ENCODE measurements at regions not wholly inside any gene's neighbourhood (a gene's known extent, or its start where the extent isn't known, plus 50 kb on each side); places are given as distances from the start of the nearest gene placed in this dataset.
A peak's percentile ranks its signal among the peaks of the same experiment; 100 is the strongest.

DNA sequence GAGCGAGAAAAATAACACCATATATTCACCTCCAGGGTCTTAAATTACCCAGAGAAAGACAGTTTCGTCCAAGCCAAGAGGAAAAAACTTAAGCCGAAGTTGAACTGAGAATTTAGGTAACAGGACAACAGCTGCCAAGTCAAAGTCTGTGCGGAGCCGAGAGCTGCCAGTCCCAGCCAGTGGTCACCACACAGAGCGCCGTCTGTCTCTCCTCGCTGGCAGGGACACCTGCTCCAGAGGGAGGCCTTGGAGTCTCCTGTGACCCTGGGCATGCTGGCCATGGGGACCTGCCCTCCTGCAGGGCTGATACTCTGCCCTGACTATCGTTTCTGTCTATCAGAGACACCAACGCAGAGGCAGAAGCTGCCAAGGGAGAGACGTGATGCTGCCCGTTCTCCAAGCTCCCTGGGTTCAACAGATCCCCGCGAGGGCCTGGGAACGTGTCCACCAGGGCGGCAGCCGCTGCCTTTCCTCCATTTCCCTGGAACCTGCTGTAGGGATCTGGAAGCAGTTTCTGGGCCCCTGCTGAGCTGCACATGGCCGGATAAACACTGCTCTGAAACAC lies 341.3 kb downstream of the SMOC2 start:
- no peak overlapping the region for H3K27ac Mint-ChIP-seq (ENCODE audit: low read depth)
- peaks cover 56% of the 10 kb centered on the region for H3K27me3 Mint-ChIP-seq
- H3K36me3 Mint-ChIP-seq (ENCODE audit: insufficient read depth) = no peaks in the 10 kb centered on the region
- no peak overlapping the region for H3K4me3 Mint-ChIP-seq
- no peaks in the 10 kb centered on the region for H3K4me1 Mint-ChIP-seq
- peaks cover 5% of the 10 kb centered on the region for H3K9me3 Mint-ChIP-seq
- no peak for ATAC-seq (replicated peaks; ENCODE audit: extremely low read depth, poor library complexity, severe bottlenecking)
- no peak for DNase-seq (ENCODE audit: low spot score in 2 of 2)

DNA sequence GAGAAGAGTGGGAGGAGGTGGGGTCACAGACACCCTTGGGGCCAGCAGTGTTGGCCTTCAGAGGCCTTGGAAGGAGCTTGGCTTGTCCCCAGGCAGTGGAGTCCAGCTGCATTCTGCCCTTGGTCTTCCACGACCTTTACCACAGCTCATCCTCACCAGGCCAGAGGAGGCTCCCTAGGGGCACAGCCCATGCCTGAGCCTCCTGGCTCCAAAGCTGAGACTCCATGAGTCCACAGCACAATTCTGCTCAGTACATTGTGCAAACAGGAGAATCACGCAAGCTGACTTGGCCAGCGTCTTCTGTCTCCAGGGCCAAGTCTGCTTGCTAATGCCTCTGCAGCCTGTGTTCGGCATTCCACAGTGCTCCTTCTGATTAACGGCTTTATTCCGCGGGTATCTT lies 337.2 kb downstream of the SMOC2 start:
- Mint-ChIP-seq H3K4me1 (no peaks in the 10 kb centered on the region), H3K36me3 (ENCODE audit: insufficient read depth) (no peaks in the 10 kb centered on the region), H3K27me3 (peaks cover 38% of the 10 kb centered on the region), H3K4me3 (no peak overlapping the region), H3K9me3 (peaks cover 18% of the 10 kb centered on the region), H3K27ac (ENCODE audit: low read depth) (no peak overlapping the region)
- no peak for DNase-seq (ENCODE audit: low spot score in 2 of 2)
- ATAC-seq (replicated peaks; ENCODE audit: extremely low read depth, poor library complexity, severe bottlenecking) = no peak

DNA sequence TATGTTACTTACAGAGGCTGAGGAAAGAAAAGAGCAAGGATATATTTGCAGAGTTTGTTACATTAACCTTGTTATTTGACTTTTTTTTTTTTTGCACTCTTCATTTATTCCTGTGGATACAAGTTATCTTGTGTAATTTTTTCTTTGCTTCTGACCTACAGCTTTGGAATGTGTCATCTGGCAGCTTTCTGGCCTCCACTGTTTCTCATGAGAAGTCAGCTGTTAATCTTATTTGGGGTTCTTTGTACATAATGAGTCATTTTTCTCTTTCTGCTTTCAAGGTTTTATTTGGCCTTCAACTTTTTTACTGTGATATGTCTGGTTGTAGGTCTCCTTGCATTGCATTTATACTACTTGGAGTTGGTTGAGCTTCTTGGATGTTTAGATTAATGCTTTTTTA lies 333.4 kb downstream of the SMOC2 start:
- ATAC-seq (replicated peaks; ENCODE audit: extremely low read depth, poor library complexity, severe bottlenecking) (no peak), DNase-seq (ENCODE audit: low spot score in 2 of 2) (no peak)
- H3K4me1 Mint-ChIP-seq = no peaks in the 10 kb centered on the region
- no peaks in the 10 kb centered on the region for H3K36me3 Mint-ChIP-seq (ENCODE audit: insufficient read depth)
- peaks cover 21% of the 10 kb centered on the region for H3K9me3 Mint-ChIP-seq
- no peak overlapping the region for H3K27ac Mint-ChIP-seq (ENCODE audit: low read depth)
- H3K4me3 Mint-ChIP-seq = no peak overlapping the region
- peaks cover 31% of the 10 kb centered on the region for H3K27me3 Mint-ChIP-seq

DNA sequence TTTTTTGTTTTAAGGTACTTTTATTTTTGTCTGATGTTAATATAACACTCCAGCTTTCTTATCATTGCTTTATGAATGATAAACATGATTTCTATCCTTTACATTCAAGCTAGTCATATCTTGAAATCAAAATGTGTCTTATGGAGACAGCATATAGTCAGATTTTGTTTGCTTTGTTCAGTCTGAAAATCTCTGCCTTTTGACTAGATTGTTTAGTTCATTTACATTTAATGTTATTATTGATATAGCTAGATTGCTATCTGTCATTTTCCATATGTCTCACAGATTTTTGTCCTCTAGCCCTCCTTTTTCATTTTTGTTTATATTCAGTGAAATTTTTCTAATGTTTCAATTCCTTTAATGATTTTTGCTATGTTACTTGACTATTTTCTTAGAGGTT lies 332.8 kb downstream of the SMOC2 start:
- Mint-ChIP-seq H3K4me3 (no peak overlapping the region), H3K9me3 (peaks cover 23% of the 10 kb centered on the region), H3K4me1 (no peaks in the 10 kb centered on the region), H3K27ac (ENCODE audit: low read depth) (no peak overlapping the region), H3K36me3 (ENCODE audit: insufficient read depth) (no peaks in the 10 kb centered on the region), H3K27me3 (peaks cover 25% of the 10 kb centered on the region)
- no peak for DNase-seq (ENCODE audit: low spot score in 2 of 2)
- no peak for ATAC-seq (replicated peaks; ENCODE audit: extremely low read depth, poor library complexity, severe bottlenecking)

GRCh38 chr6:168765752-168766151 lies 324.8 kb downstream of the SMOC2 start:
- Mint-ChIP-seq H3K4me3 (no peak overlapping the region), H3K4me1 (no peaks in the 10 kb centered on the region), H3K9me3 (peaks cover 11% of the 10 kb centered on the region), H3K27ac (ENCODE audit: low read depth) (no peak overlapping the region), H3K36me3 (ENCODE audit: insufficient read depth) (no peaks in the 10 kb centered on the region), H3K27me3 (peaks cover 9% of the 10 kb centered on the region)
- no peak for DNase-seq (ENCODE audit: low spot score in 2 of 2)
- no peak for ATAC-seq (replicated peaks; ENCODE audit: extremely low read depth, poor library complexity, severe bottlenecking)

DNA sequence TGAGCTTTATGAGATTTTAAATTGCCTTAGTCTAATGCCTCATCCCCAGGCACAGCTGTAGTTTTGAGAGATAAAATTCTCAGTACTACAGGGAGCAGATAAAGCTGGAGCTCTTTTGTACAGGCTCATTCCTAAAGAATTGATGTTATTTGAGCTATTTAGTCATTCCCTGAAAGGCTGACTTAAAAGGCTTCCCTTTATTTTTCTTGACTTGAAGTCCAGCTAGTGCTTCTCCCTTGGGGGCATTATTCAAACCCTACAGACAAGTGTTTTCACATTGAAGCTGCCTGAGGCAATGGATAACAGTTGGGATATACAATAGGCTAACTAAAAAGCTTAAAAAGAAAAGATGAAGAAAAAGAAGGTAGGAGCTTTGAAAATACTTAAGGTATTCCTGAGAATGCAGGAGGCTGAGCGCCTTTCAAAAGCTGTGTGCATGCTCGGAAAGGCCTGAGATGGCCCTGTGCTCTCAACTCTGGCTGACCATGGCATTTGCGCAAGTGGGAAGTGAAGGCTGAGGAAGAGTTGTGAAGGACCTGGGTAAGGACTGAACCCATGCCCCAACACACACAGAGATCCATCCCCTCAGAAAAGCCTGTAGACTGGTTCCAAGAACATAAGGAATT lies 315.1 kb downstream of the SMOC2 start:
- Mint-ChIP-seq H3K4me1 (no peaks in the 10 kb centered on the region), H3K9me3 (no peaks in the 10 kb centered on the region), H3K4me3 (no peak overlapping the region), H3K27ac (ENCODE audit: low read depth) (no peak overlapping the region), H3K27me3 (peaks cover 60% of the 10 kb centered on the region), H3K36me3 (ENCODE audit: insufficient read depth) (peaks cover 2% of the 10 kb centered on the region)
- DNase-seq (ENCODE audit: low spot score in 2 of 2) = no peak
- ATAC-seq (replicated peaks; ENCODE audit: extremely low read depth, poor library complexity, severe bottlenecking) = no peak

GRCh38 chr6:168746643-168747042 lies 305.7 kb downstream of the SMOC2 start:
- no peaks in the 10 kb centered on the region for H3K36me3 Mint-ChIP-seq (ENCODE audit: insufficient read depth)
- H3K4me1 Mint-ChIP-seq = no peaks in the 10 kb centered on the region
- no peak overlapping the region for H3K27ac Mint-ChIP-seq (ENCODE audit: low read depth)
- no peak for ATAC-seq (replicated peaks; ENCODE audit: extremely low read depth, poor library complexity, severe bottlenecking)
- peaks cover 18% of the 10 kb centered on the region for H3K27me3 Mint-ChIP-seq
- H3K4me3 Mint-ChIP-seq = no peak overlapping the region
- peaks cover 6% of the 10 kb centered on the region for H3K9me3 Mint-ChIP-seq
- no peak for DNase-seq (ENCODE audit: low spot score in 2 of 2)

GRCh38 chr6:168746013-168746412 lies 305.0 kb downstream of the SMOC2 start:
- Mint-ChIP-seq H3K9me3 (peaks cover 6% of the 10 kb centered on the region), H3K4me1 (no peaks in the 10 kb centered on the region), H3K27ac (ENCODE audit: low read depth) (peak overlapping the region; percentile 23), H3K4me3 (no peak overlapping the region), H3K36me3 (ENCODE audit: insufficient read depth) (no peaks in the 10 kb centered on the region), H3K27me3 (peaks cover 16% of the 10 kb centered on the region)
- DNase-seq (ENCODE audit: low spot score in 2 of 2) = no peak
- ATAC-seq (replicated peaks; ENCODE audit: extremely low read depth, poor library complexity, severe bottlenecking) = no peak

GRCh38 chr6:168744861-168745260 lies 303.9 kb downstream of the SMOC2 start:
- Mint-ChIP-seq H3K4me3 (no peak overlapping the region), H3K9me3 (peaks cover 6% of the 10 kb centered on the region), H3K27me3 (peaks cover 13% of the 10 kb centered on the region), H3K4me1 (no peaks in the 10 kb centered on the region), H3K27ac (ENCODE audit: low read depth) (no peak overlapping the region), H3K36me3 (ENCODE audit: insufficient read depth) (peaks cover 1% of the 10 kb centered on the region)
- ATAC-seq (replicated peaks; ENCODE audit: extremely low read depth, poor library complexity, severe bottlenecking) (no peak), DNase-seq (ENCODE audit: low spot score in 2 of 2) (no peak)

GRCh38 chr6:168741942-168742782 lies 301.2 kb downstream of the SMOC2 start:
- ATAC-seq (replicated peaks; ENCODE audit: extremely low read depth, poor library complexity, severe bottlenecking) (no peak), DNase-seq (ENCODE audit: low spot score in 2 of 2) (no peak)
- H3K36me3 Mint-ChIP-seq (ENCODE audit: insufficient read depth) = peaks cover 1% of the 10 kb centered on the region
- no peak overlapping the region for H3K27ac Mint-ChIP-seq (ENCODE audit: low read depth)
- peaks cover 13% of the 10 kb centered on the region for H3K27me3 Mint-ChIP-seq
- peaks cover 6% of the 10 kb centered on the region for H3K9me3 Mint-ChIP-seq
- no peaks in the 10 kb centered on the region for H3K4me1 Mint-ChIP-seq
- no peak overlapping the region for H3K4me3 Mint-ChIP-seq

DNA sequence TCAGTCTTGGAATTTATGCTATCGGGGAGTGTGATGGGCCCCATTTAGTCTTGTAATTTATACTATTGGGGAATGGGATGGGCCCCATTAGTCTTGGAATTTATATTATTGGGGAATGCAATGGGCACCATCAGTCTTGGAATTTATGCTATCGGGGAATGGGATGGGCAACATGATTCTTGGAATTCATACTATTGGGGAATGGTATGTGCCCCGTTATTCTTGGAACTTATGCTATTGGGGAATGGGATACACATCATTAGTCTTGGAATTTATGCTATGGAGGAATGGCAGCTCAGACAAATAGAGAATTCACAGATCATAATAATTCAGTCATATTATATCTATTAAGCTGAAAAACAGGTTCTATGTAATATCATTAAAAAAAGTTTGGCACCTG lies 300.3 kb downstream of the SMOC2 start:
- peaks cover 6% of the 10 kb centered on the region for H3K9me3 Mint-ChIP-seq
- ATAC-seq (replicated peaks; ENCODE audit: extremely low read depth, poor library complexity, severe bottlenecking) (no peak), DNase-seq (ENCODE audit: low spot score in 2 of 2) (no peak)
- peaks cover 18% of the 10 kb centered on the region for H3K27me3 Mint-ChIP-seq
- peaks cover 1% of the 10 kb centered on the region for H3K36me3 Mint-ChIP-seq (ENCODE audit: insufficient read depth)
- H3K4me1 Mint-ChIP-seq = no peaks in the 10 kb centered on the region
- H3K4me3 Mint-ChIP-seq = no peak overlapping the region
- no peak overlapping the region for H3K27ac Mint-ChIP-seq (ENCODE audit: low read depth)

DNA sequence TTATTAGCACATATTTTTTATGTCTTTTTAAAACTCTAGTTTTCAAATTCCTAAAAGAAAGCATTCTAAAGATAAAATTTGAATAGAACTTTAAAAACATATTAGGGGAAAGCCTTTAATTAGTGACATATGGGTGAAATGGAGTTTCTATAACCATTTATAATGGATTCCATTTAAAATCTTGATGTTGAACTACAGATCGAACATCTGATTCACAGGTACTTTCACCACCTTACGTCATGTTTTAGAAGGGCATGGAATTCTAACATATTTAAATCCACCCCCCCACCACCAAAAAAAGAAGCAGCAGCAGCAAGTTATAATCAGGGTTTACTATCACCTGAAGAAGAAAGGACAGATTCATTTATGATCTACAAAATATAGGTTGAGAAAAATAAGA lies 298.4 kb downstream of the SMOC2 start:
- no peak overlapping the region for H3K4me3 Mint-ChIP-seq
- H3K4me1 Mint-ChIP-seq = no peaks in the 10 kb centered on the region
- no peak overlapping the region for H3K27ac Mint-ChIP-seq (ENCODE audit: low read depth)
- peaks cover 1% of the 10 kb centered on the region for H3K36me3 Mint-ChIP-seq (ENCODE audit: insufficient read depth)
- DNase-seq (ENCODE audit: low spot score in 2 of 2) (no peak), ATAC-seq (replicated peaks; ENCODE audit: extremely low read depth, poor library complexity, severe bottlenecking) (no peak)
- H3K9me3 Mint-ChIP-seq = peaks cover 6% of the 10 kb centered on the region
- peaks cover 20% of the 10 kb centered on the region for H3K27me3 Mint-ChIP-seq

- ATAC-seq (replicated peaks; ENCODE audit: extremely low read depth, poor library complexity, severe bottlenecking) (no peak), DNase-seq (ENCODE audit: low spot score in 2 of 2) (no peak)
- no peak overlapping the region for H3K27ac Mint-ChIP-seq (ENCODE audit: low read depth)
- no peaks in the 10 kb centered on the region for H3K4me1 Mint-ChIP-seq
- H3K27me3 Mint-ChIP-seq = peaks cover 20% of the 10 kb centered on the region
- H3K9me3 Mint-ChIP-seq = peaks cover 3% of the 10 kb centered on the region
- H3K4me3 Mint-ChIP-seq = no peak overlapping the region
- H3K36me3 Mint-ChIP-seq (ENCODE audit: insufficient read depth) = peaks cover 1% of the 10 kb centered on the region
These were observed 296.5 kb downstream of the SMOC2 start for GRCh38 chr6:168737481-168737880.

All from central memory CD8-positive, alpha-beta T cell (primary cell).